ENCODE measurements at regions not wholly inside any gene's neighbourhood (a gene's known extent, or its start where the extent isn't known, plus 50 kb on each side); places are given as distances from the start of the nearest gene placed in this dataset.
A peak's percentile ranks its signal among the peaks of the same experiment; 100 is the strongest.

GRCh38 chr13:65697843-65698242 is 1532.3 kb downstream of the PCDH9 start:
- no peak for TF ChIP-seq TAF1 (IDR thresholded peaks at IDR 0.05; ENCODE audit: low read depth)
- TF ChIP-seq ZBTB7A (IDR thresholded peaks at IDR 0.05; ENCODE audit: low read depth), result no peak
- TF ChIP-seq RAD21 (IDR thresholded peaks at IDR 0.05; ENCODE audit: low read depth), result no peak
- no peak for TF ChIP-seq MAX (IDR thresholded peaks at IDR 0.05)
- TF ChIP-seq USF1 (IDR thresholded peaks at IDR 0.05), result no peak
- no peak for TF ChIP-seq EP300 (IDR thresholded peaks at IDR 0.05; ENCODE audit: borderline replicate concordance)
- no peak for TF ChIP-seq CEBPB (IDR thresholded peaks at IDR 0.05)
- TF ChIP-seq FOXM1 (IDR thresholded peaks at IDR 0.05; ENCODE audit: borderline replicate concordance, low read depth), result no peak
- TF ChIP-seq TEAD4 (IDR thresholded peaks at IDR 0.05), result no peak
- TF ChIP-seq NFIC (IDR thresholded peaks at IDR 0.05), result no peak
- TF ChIP-seq REST (IDR thresholded peaks at IDR 0.05; ENCODE audit: low read depth), result no peak
- no peak for TF ChIP-seq YY1 (IDR thresholded peaks at IDR 0.05; ENCODE audit: low read depth)
- no peak for TF ChIP-seq EGR1 (IDR thresholded peaks at IDR 0.05)
- TF ChIP-seq CREB1 (IDR thresholded peaks at IDR 0.05; ENCODE audit: low read depth), result no peak

- TF ChIP-seq FOXM1 (IDR thresholded peaks at IDR 0.05; ENCODE audit: borderline replicate concordance, low read depth) (no peak), TAF1 (IDR thresholded peaks at IDR 0.05; ENCODE audit: low read depth) (no peak), EP300 (IDR thresholded peaks at IDR 0.05; ENCODE audit: borderline replicate concordance) (no peak), EGR1 (IDR thresholded peaks at IDR 0.05) (no peak), CREB1 (IDR thresholded peaks at IDR 0.05; ENCODE audit: low read depth) (no peak), TCF12 (IDR thresholded peaks at IDR 0.05; ENCODE audit: low read depth) (no peak), MAX (IDR thresholded peaks at IDR 0.05) (no peak)
Measured at GRCh38 chr13:65679240-65679639, 1550.9 kb downstream of the PCDH9 start.

GRCh38 chr13:65677906-65678305 is 1552.2 kb downstream of the PCDH9 start:
- TF ChIP-seq REST (IDR thresholded peaks at IDR 0.05; ENCODE audit: low read depth), result no peak
- peak; percentile 81 for TF ChIP-seq CEBPB (IDR thresholded peaks at IDR 0.05)
- peak; percentile 11; the same call in 1 of the 2 replicates for TF ChIP-seq RAD21 (IDR thresholded peaks at IDR 0.05; ENCODE audit: low read depth)

GRCh38 chr13:65670014-65670625 is 1560.0 kb downstream of the PCDH9 start:
- TF ChIP-seq USF1 (IDR thresholded peaks at IDR 0.05), result no peak
- no peak for TF ChIP-seq RAD21 (IDR thresholded peaks at IDR 0.05; ENCODE audit: low read depth)
- no peak for TF ChIP-seq EGR1 (IDR thresholded peaks at IDR 0.05)
- TF ChIP-seq CEBPB (IDR thresholded peaks at IDR 0.05), result no peak
- TF ChIP-seq NFIC (IDR thresholded peaks at IDR 0.05), result no peak
- TF ChIP-seq MAX (IDR thresholded peaks at IDR 0.05), result no peak
- TF ChIP-seq TEAD4 (IDR thresholded peaks at IDR 0.05), result no peak
- TF ChIP-seq TAF1 (IDR thresholded peaks at IDR 0.05; ENCODE audit: low read depth), result no peak
- no peak for TF ChIP-seq FOXM1 (IDR thresholded peaks at IDR 0.05; ENCODE audit: borderline replicate concordance, low read depth)
- no peak for TF ChIP-seq CREB1 (IDR thresholded peaks at IDR 0.05; ENCODE audit: low read depth)
- no peak for TF ChIP-seq REST (IDR thresholded peaks at IDR 0.05; ENCODE audit: low read depth)
- TF ChIP-seq ZBTB7A (IDR thresholded peaks at IDR 0.05; ENCODE audit: low read depth), result no peak
- TF ChIP-seq YY1 (IDR thresholded peaks at IDR 0.05; ENCODE audit: low read depth), result no peak
- TF ChIP-seq TCF12 (IDR thresholded peaks at IDR 0.05; ENCODE audit: low read depth), result no peak
- no peak for TF ChIP-seq EP300 (IDR thresholded peaks at IDR 0.05; ENCODE audit: borderline replicate concordance)
